ENCODE measurements at regions not wholly inside any gene's neighbourhood (a gene's known extent, or its start where the extent isn't known, plus 50 kb on each side); places are given as distances from the start of the nearest gene placed in this dataset.
A peak's percentile ranks its signal among the peaks of the same experiment; 100 is the strongest.

GRCh38 chr9:118303216-118303615, 599.0 kb downstream of the TLR4 start:
- no peak for DNase-seq (ENCODE audit: low spot score)

- DNase-seq (ENCODE audit: low spot score), result no peak
Measured at GRCh38 chr9:118305331-118305730, 601.1 kb downstream of the TLR4 start.

GRCh38 chr9:118306801-118307200, 602.6 kb downstream of the TLR4 start:
- DNase-seq (ENCODE audit: low spot score), result no peak

- DNase-seq (ENCODE audit: low spot score), result no peak
Measured at GRCh38 chr9:118313965-118314364, 609.8 kb downstream of the TLR4 start.

- no peak for DNase-seq (ENCODE audit: low spot score)
Measured at GRCh38 chr9:118316831-118317343, 612.7 kb downstream of the TLR4 start.

- peak; percentile 3 for DNase-seq (ENCODE audit: low spot score)
Measured at GRCh38 chr9:118318770-118319431, 614.7 kb downstream of the TLR4 start.

GRCh38 chr9:118321788-118322187, 617.6 kb downstream of the TLR4 start:
- no peak for DNase-seq (ENCODE audit: low spot score)

- no peak for DNase-seq (ENCODE audit: low spot score)
Measured at GRCh38 chr9:118324706-118325105, 620.5 kb downstream of the TLR4 start.

- DNase-seq (ENCODE audit: low spot score), result no peak
Measured at GRCh38 chr9:118325757-118326156, 621.6 kb downstream of the TLR4 start.

GRCh38 chr9:118326326-118326725, 622.1 kb downstream of the TLR4 start:
- no peak for DNase-seq (ENCODE audit: low spot score)

- DNase-seq (ENCODE audit: low spot score), result no peak
Measured at GRCh38 chr9:118330191-118330986, 626.2 kb downstream of the TLR4 start.

GRCh38 chr9:118331622-118332045, 627.4 kb downstream of the TLR4 start:
- DNase-seq (ENCODE audit: low spot score), result peak; percentile 65

GRCh38 chr9:118336250-118336942, 632.2 kb downstream of the TLR4 start:
- DNase-seq (ENCODE audit: low spot score), result no peak

GRCh38 chr9:118336943-118337330, 632.7 kb downstream of the TLR4 start:
- DNase-seq (ENCODE audit: low spot score), result no peak

- DNase-seq (ENCODE audit: low spot score), result no peak
Measured at GRCh38 chr9:118360036-118360435, 655.8 kb downstream of the TLR4 start.

- no peak for DNase-seq (ENCODE audit: low spot score)
Measured at GRCh38 chr9:118362123-118362522, 657.9 kb downstream of the TLR4 start.

GRCh38 chr9:118362596-118362995, 658.4 kb downstream of the TLR4 start:
- DNase-seq (ENCODE audit: low spot score), result no peak

- no peak for DNase-seq (ENCODE audit: low spot score)
Measured at GRCh38 chr9:118364266-118365106, 660.3 kb downstream of the TLR4 start.

GRCh38 chr9:118366228-118366627, 662.0 kb downstream of the TLR4 start:
- no peak for DNase-seq (ENCODE audit: low spot score)

- no peak for DNase-seq (ENCODE audit: low spot score)
Measured at GRCh38 chr9:118367383-118367782, 663.2 kb downstream of the TLR4 start.

- no peak for DNase-seq (ENCODE audit: low spot score)
Measured at GRCh38 chr9:118384531-118385100, 680.4 kb downstream of the TLR4 start.

Data from umbilical cord (tissue), 1 donor.